Neural progenitor cell (in vitro differentiated cells): ENCODE measurements at regions not wholly inside any gene's neighbourhood (a gene's known extent, or its start where the extent isn't known, plus 50 kb on each side); places are given as distances from the start of the nearest gene placed in this dataset.

Experiments
- DNase-seq: peaks from one replicate; pipeline ENCODE4 v3.0.0-alpha.2; 2016; ENCODE audit warnings: low spot score
- H2AFZ ChIP-seq: fragments of 200-600 bp; sonication (generic); replicated peaks from 2 replicates; pipeline ENCODE4 v1.6.1; 2016; ENCODE audit warnings: antibody characterized with exemption
- H3F3A ChIP-seq: fragments of 200-600 bp; sonication (generic); 2 replicates; pipeline ENCODE4 v1.6.1; 2016; ENCODE audit warnings: antibody characterized with exemption, low read depth
- H3K27ac ChIP-seq: fragments of 200-600 bp; sonication (generic); 2 replicates; pipeline ENCODE4 v1.5.1; 2016; ENCODE audit warnings: mild to moderate bottlenecking
- H3K27me3 ChIP-seq: fragments of 200-600 bp; sonication (generic); 2 replicates; pipeline ENCODE4 v1.6.1; 2016; ENCODE audit warnings: mild to moderate bottlenecking, moderate library complexity
- H3K36me3 ChIP-seq: fragments of 200-600 bp; sonication (generic); 2 replicates; pipeline ENCODE4 v1.5.1; 2016
- H3K4me1 ChIP-seq: fragments of 200-600 bp; sonication (generic); 2 replicates; pipeline ENCODE4 v1.6.1; 2016; ENCODE audit warnings: mixed run types
- H3K4me2 ChIP-seq: fragments of 200-600 bp; sonication (generic); 2 replicates; pipeline ENCODE4 v1.6.1; 2016
- H3K4me3 ChIP-seq: fragments of 200-600 bp; sonication (generic); 2 replicates; pipeline ENCODE4 v1.5.1; 2016
- H3K79me2 ChIP-seq: fragments of 200-600 bp; sonication (generic); 2 replicates; pipeline ENCODE4 v1.6.1; 2016; ENCODE audit warnings: low read depth
- H3K9ac ChIP-seq: fragments of 200-600 bp; sonication (generic); 2 replicates; pipeline ENCODE4 v1.6.1; 2016
- H3K9me3 ChIP-seq: fragments of 200-600 bp; sonication (generic); 2 replicates; pipeline ENCODE4 v1.5.1; 2016; ENCODE audit warnings: low read depth
- H4K20me1 ChIP-seq: fragments of 200-600 bp; sonication (generic); 2 replicates; pipeline ENCODE4 v1.6.1; 2016; ENCODE audit warnings: low read depth
- H3K27ac Mint-ChIP-seq: 3 replicates; pipeline ENCODE4 v1.8.0; 2021; ENCODE audit warnings: mixed read lengths
- H3K27me3 Mint-ChIP-seq: 2 replicates; pipeline ENCODE4 v1.8.0; 2022; ENCODE audit warnings: low read depth, mild to moderate bottlenecking, inconsistent platforms, moderate library complexity, mixed read lengths; ENCODE audit not compliant: insufficient read depth
- H3K36me3 Mint-ChIP-seq: 3 replicates; pipeline ENCODE4 v1.8.0; 2021; ENCODE audit warnings: mixed read lengths
- H3K4me1 Mint-ChIP-seq: 3 replicates; pipeline ENCODE4 v1.8.0; 2021; ENCODE audit warnings: mixed read lengths
- H3K4me3 Mint-ChIP-seq: 3 replicates; pipeline ENCODE4 v1.8.0; 2021; ENCODE audit warnings: mild to moderate bottlenecking, moderate library complexity, mixed read lengths
- H3K9me3 Mint-ChIP-seq: 3 replicates; pipeline ENCODE4 v1.8.0; 2020; ENCODE audit warnings: mixed read lengths
- CTCF ChIP-seq: fragments of 200-600 bp; sonication (generic); IDR thresholded peaks from 2 replicates; pipeline ENCODE4 v1.5.1; 2017; ENCODE audit warnings: antibody characterized with exemption, mild to moderate bottlenecking
- EZH2 ChIP-seq: fragments of 200-600 bp; sonication (generic); IDR thresholded peaks from 2 replicates; pipeline ENCODE4 v1.6.1; 2017; ENCODE audit warnings: antibody characterized with exemption, mild to moderate bottlenecking, moderate library complexity
- EZH2phosphoT487 ChIP-seq: fragments of 200-600 bp; sonication (generic); IDR thresholded peaks from 2 replicates; pipeline ENCODE4 v1.6.1; 2017; ENCODE audit warnings: antibody characterized with exemption

- H3K27me3 ChIP-seq = no peaks in the 10 kb centered on the region
- H3K9ac ChIP-seq = no peak overlapping the region
- H2AFZ ChIP-seq = no peak overlapping the region
- peaks cover 17% of the 10 kb centered on the region for H3K79me2 ChIP-seq
- Mint-ChIP-seq H3K36me3 (peaks cover 8% of the 10 kb centered on the region), H3K4me3 (no peak overlapping the region), H3K27me3 (peaks cover 8% of the 10 kb centered on the region), H3K9me3 (peaks cover 2% of the 10 kb centered on the region), H3K4me1 (peaks cover 51% of the 10 kb centered on the region), H3K27ac (no peak overlapping the region)
- H4K20me1 ChIP-seq = peaks cover 70% of the 10 kb centered on the region
- H3K4me3 ChIP-seq = no peak overlapping the region
- no peak for TF ChIP-seq EZH2
- TF ChIP-seq CTCF = no peak
- TF ChIP-seq EZH2phosphoT487 = no peak
- peaks cover 24% of the 10 kb centered on the region for H3K4me1 ChIP-seq
- peaks cover 2% of the 10 kb centered on the region for H3F3A ChIP-seq
- DNase-seq = no peak
- no peak overlapping the region for H3K27ac ChIP-seq
- H3K36me3 ChIP-seq = no peaks in the 10 kb centered on the region
- H3K9me3 ChIP-seq = no peaks in the 10 kb centered on the region
- no peak overlapping the region for H3K4me2 ChIP-seq
These were observed 107.7 kb upstream of the MGAT5 start for GRCh38 chr2:134146161-134146560.

- Histone ChIP-seq H3K4me1 (peaks cover 24% of the 10 kb centered on the region), H2AFZ (no peak overlapping the region), H3K27me3 (no peaks in the 10 kb centered on the region), H3K79me2 (peaks cover 17% of the 10 kb centered on the region), H3F3A (peaks cover 2% of the 10 kb centered on the region), H3K9me3 (no peaks in the 10 kb centered on the region), H4K20me1 (peaks cover 68% of the 10 kb centered on the region), H3K27ac (no peak overlapping the region), H3K9ac (no peak overlapping the region), H3K4me2 (no peak overlapping the region), H3K36me3 (no peaks in the 10 kb centered on the region), H3K4me3 (no peak overlapping the region)
- Mint-ChIP-seq H3K4me1 (peaks cover 48% of the 10 kb centered on the region), H3K27me3 (peaks cover 6% of the 10 kb centered on the region), H3K27ac (peak overlapping the region; percentile 31), H3K36me3 (peaks cover 5% of the 10 kb centered on the region), H3K9me3 (peaks cover 2% of the 10 kb centered on the region), H3K4me3 (no peak overlapping the region)
- TF ChIP-seq EZH2 = no peak
- TF ChIP-seq CTCF = no peak
- no peak for TF ChIP-seq EZH2phosphoT487
- no peak for DNase-seq
These were observed 107.3 kb upstream of the MGAT5 start for GRCh38 chr2:134146620-134147019.

GRCh38 chr2:134148172-134148571, 105.7 kb upstream of the MGAT5 start:
- peaks cover 10% of the 10 kb centered on the region for H3F3A ChIP-seq

More at GRCh38 chr2:134148172-134148571, 105.7 kb upstream of the MGAT5 start:
- no peaks in the 10 kb centered on the region for H3K27me3 ChIP-seq
- no peak overlapping the region for H3K4me3 ChIP-seq
- H3K9ac ChIP-seq = no peak overlapping the region
- no peak for DNase-seq
- peaks cover 56% of the 10 kb centered on the region for H4K20me1 ChIP-seq
- no peak overlapping the region for H2AFZ ChIP-seq
- TF ChIP-seq EZH2phosphoT487 (no peak), CTCF (no peak), EZH2 (no peak)
- H3K4me2 ChIP-seq = no peak overlapping the region
- Mint-ChIP-seq H3K27ac (no peak overlapping the region), H3K9me3 (no peaks in the 10 kb centered on the region), H3K4me1 (peaks cover 35% of the 10 kb centered on the region), H3K36me3 (peaks cover 6% of the 10 kb centered on the region), H3K27me3 (peaks cover 4% of the 10 kb centered on the region), H3K4me3 (no peak overlapping the region)
- peaks cover 27% of the 10 kb centered on the region for H3K4me1 ChIP-seq
- H3K27ac ChIP-seq = no peak overlapping the region
- no peaks in the 10 kb centered on the region for H3K36me3 ChIP-seq
- H3K9me3 ChIP-seq = no peaks in the 10 kb centered on the region
- H3K79me2 ChIP-seq = peaks cover 18% of the 10 kb centered on the region
